ENCODE measurements at regions not wholly inside any gene's neighbourhood (a gene's known extent, or its start where the extent isn't known, plus 50 kb on each side); places are given as distances from the start of the nearest gene placed in this dataset.

DNA sequence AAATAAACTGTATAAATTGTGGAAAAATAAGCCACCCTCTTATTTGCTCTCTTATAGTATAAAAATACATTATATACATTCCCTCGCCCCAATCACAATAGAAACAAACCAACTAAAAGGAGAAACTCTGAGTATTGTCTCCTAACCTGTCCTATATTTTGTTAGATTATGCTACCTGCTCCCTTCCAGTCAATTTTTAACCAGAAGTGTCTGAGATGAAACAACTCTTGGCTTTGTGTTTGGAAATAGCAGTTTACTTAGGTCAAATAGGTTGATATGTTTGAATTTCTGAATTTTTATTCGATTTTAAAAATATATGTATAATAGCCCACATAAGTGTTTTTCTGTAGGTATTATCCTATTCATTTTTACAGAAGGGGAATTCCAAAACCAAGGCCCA is 475.0 kb upstream of the ZNF462 start:
- TF ChIP-seq CTCF (IDR thresholded peaks at IDR 0.05) (no peak), POLR2A (IDR thresholded peaks at IDR 0.05) (no peak)

All from lower leg skin (tissue), 3 donors.